D721Med (cell line): ENCODE measurements at regions not wholly inside any gene's neighbourhood (a gene's known extent, or its start where the extent isn't known, plus 50 kb on each side); places are given as distances from the start of the nearest gene placed in this dataset.

Experiments
- DNase-seq: peaks from one replicate; pipeline ENCODE4 v3.0.0; 2011; ENCODE audit warnings: low spot score; ENCODE audit not compliant: insufficient read length
- FAIRE-seq: peaks from 2 replicates; lab custom pipeline; 2011; peaks lifted over from hg19 to GRCh38; lab: Jason Lieb, UNC
- CTCF ChIP-seq: IDR thresholded peaks from 2 replicates; pipeline ENCODE4 v1.5.1; 2012; ENCODE audit warnings: mild to moderate bottlenecking, control low read depth; ENCODE audit not compliant: insufficient read depth; ENCODE audit errors: missing control alignments

- no peak for FAIRE-seq
- DNase-seq, result no peak
- TF ChIP-seq CTCF, result no peak
These were observed 396.2 kb upstream of the HS6ST1 start for GRCh38 chr2:128714851-128715312.

GRCh38 chr2:128715360-128715759 is 396.7 kb upstream of the HS6ST1 start:
- DNase-seq, result no peak
- no peak for TF ChIP-seq CTCF
- FAIRE-seq, result no peak

- FAIRE-seq, result no peak
- DNase-seq, result no peak
- no peak for TF ChIP-seq CTCF
These were observed 397.6 kb upstream of the HS6ST1 start for GRCh38 chr2:128716299-128716721.

DNA sequence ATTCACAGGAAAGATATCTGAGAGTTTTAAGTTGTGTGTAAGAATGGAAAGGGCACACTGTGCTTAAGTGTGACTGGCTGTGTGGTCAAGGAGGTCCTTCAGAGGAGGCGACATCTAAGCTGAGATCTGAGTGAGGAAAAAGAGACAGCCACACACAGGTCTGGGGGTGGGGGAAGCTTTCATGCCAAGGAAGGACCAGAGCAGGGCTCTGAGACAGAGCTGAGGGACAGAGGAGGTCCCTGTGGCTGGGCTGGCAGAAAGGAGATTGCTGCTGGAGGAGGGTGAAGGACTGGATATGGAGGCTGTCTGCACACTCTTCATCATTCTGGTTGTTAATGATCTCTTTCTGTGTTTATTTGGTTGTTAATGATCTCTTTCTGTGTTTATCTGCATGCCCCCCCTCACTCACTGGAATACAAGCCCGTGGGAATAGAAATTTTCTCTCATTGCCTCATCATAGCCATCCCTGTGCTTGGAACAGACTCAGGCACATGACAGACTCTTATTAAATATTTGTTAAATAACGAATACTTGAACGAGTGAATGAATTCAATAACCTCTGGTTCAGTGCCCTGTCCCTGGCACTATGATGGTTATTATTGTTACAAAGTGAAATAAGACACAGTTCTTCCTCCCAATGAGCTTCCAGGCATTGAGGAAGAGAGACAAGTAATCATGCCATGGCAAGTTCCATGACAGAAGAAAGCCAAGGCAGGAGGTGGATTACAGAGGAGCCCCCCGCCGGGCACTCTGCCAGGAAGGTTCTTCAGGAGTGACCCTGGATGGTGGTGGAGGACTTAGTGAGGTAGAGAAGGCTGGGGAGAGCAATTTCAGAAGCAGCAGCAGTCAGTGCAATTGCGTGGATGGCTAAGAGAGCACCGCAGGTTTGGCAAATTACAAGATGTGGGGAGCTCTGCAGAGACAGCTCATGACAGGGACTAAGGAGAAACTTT is 399.4 kb upstream of the HS6ST1 start:
- DNase-seq, result no peak
- no peak for FAIRE-seq
- TF ChIP-seq CTCF, result no peak

GRCh38 chr2:128720080-128721022 is 401.7 kb upstream of the HS6ST1 start:
- DNase-seq (no peak), FAIRE-seq (no peak)
- no peak for TF ChIP-seq CTCF

- no peak for DNase-seq
- no peak for FAIRE-seq
- TF ChIP-seq CTCF, result no peak
These were observed 402.4 kb upstream of the HS6ST1 start for GRCh38 chr2:128721096-128721495.
